Immature natural killer cell (primary cell): ENCODE measurements at regions not wholly inside any gene's neighbourhood (a gene's known extent, or its start where the extent isn't known, plus 50 kb on each side); places are given as distances from the start of the nearest gene placed in this dataset.

Experiments used
- DNase-seq, 3 donors: peaks; one replicate each; pipeline ENCODE4 v3.0.0; 2022; ENCODE audit warnings: mixed read lengths in 1 of 3
- H3K27ac Mint-ChIP-seq, 6 donors: one replicate each; pipeline ENCODE4 v1.8.0; 2020; ENCODE audit warnings: mixed read lengths in 6 of 6, mild to moderate bottlenecking in 5 of 6, inconsistent platforms in 4 of 6, moderate library complexity in 3 of 6
- H3K27me3 Mint-ChIP-seq, 3 donors: one replicate each; pipeline ENCODE4 v1.8.0; 2020 to 2021; ENCODE audit warnings: low read depth in 3 of 3, mild to moderate bottlenecking in 3 of 3, mixed read lengths in 3 of 3, moderate library complexity in 3 of 3, inconsistent platforms in 1 of 3
- H3K36me3 Mint-ChIP-seq, 3 donors: one replicate each; pipeline ENCODE4 v1.8.0; 2020; ENCODE audit warnings: mixed read lengths in 3 of 3, inconsistent platforms in 2 of 3, mild to moderate bottlenecking in 2 of 3
- H3K4me1 Mint-ChIP-seq, 2 donors: one replicate each; pipeline ENCODE4 v1.8.0; 2020; ENCODE audit warnings: inconsistent platforms in 2 of 2, mild to moderate bottlenecking in 2 of 2, mixed read lengths in 2 of 2, moderate library complexity in 1 of 2
- H3K4me3 Mint-ChIP-seq, 5 donors: one replicate each; pipeline ENCODE4 v1.8.0; 2020; ENCODE audit warnings: mild to moderate bottlenecking in 5 of 5, mixed read lengths in 5 of 5, inconsistent platforms in 3 of 5, moderate library complexity in 3 of 5
- H3K9me3 Mint-ChIP-seq, 6 donors: one replicate each; pipeline ENCODE4 v1.8.0; 2020; ENCODE audit warnings: mild to moderate bottlenecking in 6 of 6, mixed read lengths in 6 of 6, inconsistent platforms in 4 of 6, moderate library complexity in 3 of 6

DNA sequence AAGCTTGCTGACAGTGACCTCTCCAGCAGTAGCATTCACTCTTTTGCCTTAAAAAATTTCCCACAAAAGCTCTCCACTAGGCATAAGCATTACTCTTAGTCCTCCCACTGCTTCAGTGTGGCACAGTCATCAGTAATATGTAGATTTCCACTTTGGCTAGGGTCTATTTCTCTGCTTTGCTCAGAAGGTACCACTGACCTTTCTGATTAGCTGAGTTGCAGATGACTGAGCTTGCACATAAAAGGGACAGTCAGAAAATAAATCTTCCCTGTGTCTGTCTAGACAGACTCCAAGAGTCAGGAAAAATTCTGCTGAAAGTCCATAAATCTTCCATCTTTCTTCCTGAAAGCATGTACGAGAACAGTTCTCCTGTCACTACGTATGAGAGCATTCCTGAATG is 56.6 kb upstream of the APP start:
- no peaks in the 10 kb centered on the region for H3K9me3 Mint-ChIP-seq
- H3K27ac Mint-ChIP-seq: no peak overlapping the region
- H3K27me3 Mint-ChIP-seq: peaks cover 0 to 3% (median 2%) of the 10 kb centered on the region in 3 donors
- no peaks in the 10 kb centered on the region for H3K4me1 Mint-ChIP-seq
- no peaks in the 10 kb centered on the region for H3K36me3 Mint-ChIP-seq
- H3K4me3 Mint-ChIP-seq: no peak overlapping the region
- no peak for DNase-seq

DNA sequence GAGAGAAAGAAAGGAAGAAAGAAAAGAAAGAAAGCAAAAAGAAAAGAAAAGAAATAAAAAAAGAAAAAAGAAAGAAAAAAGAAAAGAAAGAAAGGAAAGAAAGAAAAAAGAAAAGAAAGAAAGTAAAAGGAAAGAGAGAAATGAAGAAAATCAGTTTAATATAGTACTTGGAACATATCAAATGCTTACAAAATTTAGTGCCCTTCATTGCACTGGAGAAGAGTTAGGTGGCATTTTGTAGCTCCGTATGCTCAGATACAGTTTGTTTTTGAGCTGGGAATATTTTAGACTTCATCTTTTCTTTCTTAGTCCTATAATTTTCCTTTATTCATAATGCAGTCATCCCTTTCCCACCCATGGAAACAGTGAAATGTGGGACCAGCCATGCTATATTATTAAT is 56.2 kb upstream of the APP start:
- H3K9me3 Mint-ChIP-seq: no peaks in the 10 kb centered on the region
- no peaks in the 10 kb centered on the region for H3K4me1 Mint-ChIP-seq

DNA sequence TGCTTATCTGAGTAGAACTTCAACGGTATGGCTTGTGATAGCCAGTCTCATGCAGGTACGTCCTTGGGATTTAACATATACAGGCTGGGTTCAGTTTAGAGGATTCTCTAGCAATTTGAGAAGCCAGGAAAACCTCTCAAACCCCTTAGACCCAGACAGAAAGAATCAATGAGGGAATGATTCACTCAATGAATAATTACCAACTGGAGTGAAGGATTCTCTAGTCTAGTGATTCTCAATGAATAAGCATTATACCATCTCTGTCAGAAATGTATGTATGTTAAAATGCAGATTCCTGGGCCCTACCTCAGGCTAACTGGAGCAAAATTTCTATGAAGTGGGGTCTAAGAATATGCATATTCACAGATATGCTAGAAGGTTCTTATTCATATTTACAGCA is 54.5 kb upstream of the APP start:
- Mint-ChIP-seq H3K4me1 (no peaks in the 10 kb centered on the region), H3K27me3 (peaks cover 2 to 3% (median 2%) of the 10 kb centered on the region in 3 donors), H3K4me3 (no peak overlapping the region), H3K27ac (no peak overlapping the region), H3K9me3 (peaks cover 0 to 5% (median 2%) of the 10 kb centered on the region in 6 donors), H3K36me3 (no peaks in the 10 kb centered on the region)
- DNase-seq: no peak

More for the DNA sequence above, 56.2 kb upstream of the APP start:
- Mint-ChIP-seq H3K36me3 (no peaks in the 10 kb centered on the region), H3K4me3 (no peak overlapping the region), H3K27me3 (peaks cover 0 to 3% (median 2%) of the 10 kb centered on the region in 3 donors), H3K27ac (no peak overlapping the region)
- no peak for DNase-seq

DNA sequence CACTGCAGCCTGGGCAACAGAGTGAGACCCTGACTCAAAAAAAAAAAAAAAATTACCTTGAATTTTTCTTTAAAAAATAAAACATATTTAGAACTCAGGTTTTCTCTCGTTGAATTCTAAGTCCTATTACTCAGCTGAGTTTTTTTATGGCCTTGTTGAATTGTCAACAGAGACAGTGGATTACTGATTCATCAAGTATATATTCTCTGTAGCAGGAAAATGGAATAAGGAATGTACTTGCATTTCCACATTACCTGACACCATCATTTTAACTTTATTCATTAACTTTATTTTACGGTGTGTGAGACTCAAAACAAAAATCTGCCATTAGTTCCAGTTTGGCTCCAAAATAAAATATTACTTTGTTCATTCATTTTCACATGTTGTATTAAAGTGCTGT is 53.8 kb upstream of the APP start:
- no peak for DNase-seq
- Mint-ChIP-seq H3K9me3 (peaks cover 0 to 5% (median 2%) of the 10 kb centered on the region in 6 donors), H3K4me3 (no peak overlapping the region), H3K4me1 (no peaks in the 10 kb centered on the region), H3K36me3 (no peaks in the 10 kb centered on the region), H3K27me3 (peaks cover 2 to 3% (median 2%) of the 10 kb centered on the region in 3 donors), H3K27ac (no peak overlapping the region)
